ENCODE measurements at regions not wholly inside any gene's neighbourhood (a gene's known extent, or its start where the extent isn't known, plus 50 kb on each side); places are given as distances from the start of the nearest gene placed in this dataset.
A peak's percentile ranks its signal among the peaks of the same experiment; 100 is the strongest.

DNA sequence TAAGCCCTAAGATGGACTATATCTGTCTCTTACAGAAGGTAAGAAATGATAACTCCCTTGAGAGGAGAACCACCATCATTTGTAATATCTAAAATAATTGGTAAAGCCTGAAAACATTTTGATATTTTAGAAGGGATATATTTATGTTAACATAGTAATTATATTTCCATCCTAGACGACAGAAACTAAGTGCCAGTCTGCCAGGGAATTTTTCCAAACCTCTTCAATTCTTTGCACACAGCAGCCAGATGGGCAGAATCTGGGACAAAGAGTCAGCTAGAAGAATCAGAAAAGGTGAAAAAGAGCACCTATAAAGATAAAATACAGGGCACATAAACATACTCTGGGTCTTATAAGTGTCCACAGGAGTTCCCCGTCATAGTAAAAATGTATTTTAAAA lies 70.0 kb upstream of the CBLB start:
- Histone ChIP-seq H3K27ac (replicated peaks) (peak overlapping the region; percentile 62), H3K27me3 (ENCODE audit: low read depth) (no peaks in the 10 kb centered on the region), H3K4me3 (no peak overlapping the region), H3K36me3 (no peaks in the 10 kb centered on the region), H3K4me1 (peaks cover 26% of the 10 kb centered on the region), H3K9me3 (replicated peaks) (no peaks in the 10 kb centered on the region)
- intact Hi-C loops (cut with micrococcal nuclease) = no loop called here
- no peak for DNase-seq
- TF ChIP-seq, protein P1, sequence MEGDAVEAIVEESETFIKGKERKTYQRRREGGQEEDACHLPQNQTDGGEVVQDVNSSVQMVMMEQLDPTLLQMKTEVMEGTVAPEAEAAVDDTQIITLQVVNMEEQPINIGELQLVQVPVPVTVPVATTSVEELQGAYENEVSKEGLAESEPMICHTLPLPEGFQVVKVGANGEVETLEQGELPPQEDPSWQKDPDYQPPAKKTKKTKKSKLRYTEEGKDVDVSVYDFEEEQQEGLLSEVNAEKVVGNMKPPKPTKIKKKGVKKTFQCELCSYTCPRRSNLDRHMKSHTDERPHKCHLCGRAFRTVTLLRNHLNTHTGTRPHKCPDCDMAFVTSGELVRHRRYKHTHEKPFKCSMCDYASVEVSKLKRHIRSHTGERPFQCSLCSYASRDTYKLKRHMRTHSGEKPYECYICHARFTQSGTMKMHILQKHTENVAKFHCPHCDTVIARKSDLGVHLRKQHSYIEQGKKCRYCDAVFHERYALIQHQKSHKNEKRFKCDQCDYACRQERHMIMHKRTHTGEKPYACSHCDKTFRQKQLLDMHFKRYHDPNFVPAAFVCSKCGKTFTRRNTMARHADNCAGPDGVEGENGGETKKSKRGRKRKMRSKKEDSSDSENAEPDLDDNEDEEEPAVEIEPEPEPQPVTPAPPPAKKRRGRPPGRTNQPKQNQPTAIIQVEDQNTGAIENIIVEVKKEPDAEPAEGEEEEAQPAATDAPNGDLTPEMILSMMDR (IDR thresholded peaks at IDR 0.05; ENCODE audit: borderline replicate concordance) = no peak

DNA sequence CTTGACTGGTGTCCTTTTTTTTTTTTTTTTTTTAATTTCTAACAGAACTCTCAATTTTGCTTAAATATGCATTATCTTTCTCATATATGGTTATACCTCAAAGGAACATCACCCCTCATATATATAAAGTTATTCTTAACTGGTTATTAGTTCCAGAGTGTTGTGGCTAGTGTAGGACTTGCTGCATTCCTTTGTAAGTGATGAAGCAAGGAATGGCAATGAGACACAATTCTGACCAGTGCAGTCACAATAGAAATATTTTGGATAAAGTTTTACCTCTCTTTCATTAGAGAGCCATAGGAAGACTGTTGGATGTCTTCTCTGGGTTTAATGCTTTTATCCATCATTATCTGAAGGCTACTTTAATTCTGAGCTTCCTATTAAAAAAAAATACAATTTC lies 75.5 kb upstream of the CBLB start:
- intact Hi-C loops (cut with micrococcal nuclease) = no loop called here
- no peak overlapping the region for H3K27ac ChIP-seq (replicated peaks)
- H3K9me3 ChIP-seq (replicated peaks) = no peaks in the 10 kb centered on the region
- no peak overlapping the region for H3K4me3 ChIP-seq
- no peaks in the 10 kb centered on the region for H3K4me1 ChIP-seq
- TF ChIP-seq, protein P1 (IDR thresholded peaks at IDR 0.05; ENCODE audit: borderline replicate concordance) = no peak
- no peaks in the 10 kb centered on the region for H3K36me3 ChIP-seq
- DNase-seq = no peak
- no peaks in the 10 kb centered on the region for H3K27me3 ChIP-seq (ENCODE audit: low read depth)

DNA sequence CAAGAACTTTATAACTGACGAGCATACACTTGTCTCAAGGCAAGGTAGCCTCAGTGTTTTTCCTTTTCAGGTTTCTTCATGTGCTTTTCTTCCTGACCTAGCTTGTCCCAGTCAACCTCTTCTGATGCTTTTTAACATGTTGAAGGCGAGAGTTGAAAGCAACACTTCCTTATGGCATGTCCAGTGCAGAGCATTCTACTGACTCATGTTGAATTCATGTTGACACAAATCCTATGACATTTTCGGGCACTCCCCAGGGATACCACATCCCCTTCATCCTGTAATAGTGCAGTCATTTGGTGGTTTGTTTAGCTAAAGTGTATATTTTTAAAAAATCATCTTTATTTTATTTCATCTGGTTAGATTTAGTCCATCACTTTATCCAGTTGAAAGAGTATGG lies 75.9 kb upstream of the CBLB start:
- H3K9me3 ChIP-seq (replicated peaks) = no peaks in the 10 kb centered on the region
- TF ChIP-seq, protein P1 (IDR thresholded peaks at IDR 0.05; ENCODE audit: borderline replicate concordance) = no peak
- no peaks in the 10 kb centered on the region for H3K4me1 ChIP-seq
- H3K27ac ChIP-seq (replicated peaks) = no peak overlapping the region
- H3K4me3 ChIP-seq = no peak overlapping the region
- intact Hi-C loops (cut with micrococcal nuclease) = no loop called here
- H3K27me3 ChIP-seq (ENCODE audit: low read depth) = no peaks in the 10 kb centered on the region
- DNase-seq = no peak
- no peaks in the 10 kb centered on the region for H3K36me3 ChIP-seq

DNA sequence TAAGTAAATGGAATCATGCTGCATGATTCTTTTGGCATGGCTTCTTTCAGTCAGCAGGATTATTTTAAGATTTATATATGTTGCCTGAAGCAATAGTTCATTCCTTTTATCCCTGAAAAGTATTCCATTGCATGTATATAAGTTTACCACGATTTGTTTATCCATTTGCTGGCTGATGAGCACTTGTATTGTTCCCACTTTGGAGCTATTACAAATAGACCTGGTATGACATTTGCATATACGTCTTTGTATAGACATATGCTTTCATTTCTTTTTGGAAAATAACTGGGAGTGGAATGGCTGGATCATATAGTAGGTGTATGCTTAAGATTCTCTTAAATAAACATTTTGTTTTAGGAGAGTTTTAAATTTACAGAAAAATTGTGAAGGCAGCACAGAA lies 79.3 kb upstream of the CBLB start:
- H3K9me3 ChIP-seq (replicated peaks) = no peaks in the 10 kb centered on the region
- H3K27ac ChIP-seq (replicated peaks) = no peak overlapping the region
- TF ChIP-seq, protein P1 (IDR thresholded peaks at IDR 0.05; ENCODE audit: borderline replicate concordance) = no peak
- intact Hi-C loops (cut with micrococcal nuclease) = no loop called here
- no peak for DNase-seq
- H3K4me1 ChIP-seq = peaks cover 8% of the 10 kb centered on the region
- no peaks in the 10 kb centered on the region for H3K27me3 ChIP-seq (ENCODE audit: low read depth)
- no peaks in the 10 kb centered on the region for H3K36me3 ChIP-seq
- no peak overlapping the region for H3K4me3 ChIP-seq

DNA sequence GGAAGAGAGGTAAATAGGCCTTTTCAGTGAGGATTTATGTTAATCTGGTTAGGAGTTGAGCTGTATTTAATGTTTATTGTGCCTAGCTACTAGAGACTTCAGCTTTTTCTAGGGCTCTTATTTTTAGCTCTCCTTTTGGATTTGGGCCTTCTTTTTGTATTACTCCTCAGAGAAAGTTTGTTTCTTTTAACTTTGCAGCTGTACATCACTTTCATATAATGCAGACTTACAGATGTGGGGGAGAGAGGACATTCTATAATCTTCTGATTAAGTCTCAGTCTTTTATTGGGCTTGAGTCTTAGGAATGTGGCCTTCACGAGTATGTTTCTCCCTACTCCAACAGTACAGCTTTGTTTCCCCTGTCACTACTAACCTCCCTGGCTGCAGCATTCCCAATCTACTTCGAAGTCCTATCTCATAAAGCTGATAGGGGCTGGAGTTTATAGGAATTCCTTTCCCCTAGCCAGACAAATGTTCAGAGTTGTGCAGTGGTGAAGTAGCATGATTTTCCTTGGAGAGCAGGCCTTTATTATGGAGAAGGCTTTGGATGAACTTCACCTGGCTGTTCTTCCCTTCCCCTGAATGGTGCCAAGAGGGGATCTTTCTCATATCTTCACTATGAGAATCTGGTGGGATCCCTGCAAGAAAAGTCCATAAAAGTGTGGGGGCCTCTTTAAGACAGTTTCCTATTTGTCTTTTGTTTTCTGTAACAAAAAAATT lies 82.2 kb upstream of the CBLB start:
- Histone ChIP-seq H3K9me3 (replicated peaks) (no peaks in the 10 kb centered on the region), H3K27me3 (ENCODE audit: low read depth) (no peaks in the 10 kb centered on the region), H3K27ac (replicated peaks) (no peak overlapping the region), H3K36me3 (no peaks in the 10 kb centered on the region), H3K4me1 (peaks cover 8% of the 10 kb centered on the region), H3K4me3 (no peak overlapping the region)
- TF ChIP-seq, protein P1 (IDR thresholded peaks at IDR 0.05; ENCODE audit: borderline replicate concordance) = no peak
- intact Hi-C loops (cut with micrococcal nuclease) = no loop called here
- no peak for DNase-seq
